ENCODE measurements at regions not wholly inside any gene's neighbourhood (a gene's known extent, or its start where the extent isn't known, plus 50 kb on each side); places are given as distances from the start of the nearest gene placed in this dataset.

DNA sequence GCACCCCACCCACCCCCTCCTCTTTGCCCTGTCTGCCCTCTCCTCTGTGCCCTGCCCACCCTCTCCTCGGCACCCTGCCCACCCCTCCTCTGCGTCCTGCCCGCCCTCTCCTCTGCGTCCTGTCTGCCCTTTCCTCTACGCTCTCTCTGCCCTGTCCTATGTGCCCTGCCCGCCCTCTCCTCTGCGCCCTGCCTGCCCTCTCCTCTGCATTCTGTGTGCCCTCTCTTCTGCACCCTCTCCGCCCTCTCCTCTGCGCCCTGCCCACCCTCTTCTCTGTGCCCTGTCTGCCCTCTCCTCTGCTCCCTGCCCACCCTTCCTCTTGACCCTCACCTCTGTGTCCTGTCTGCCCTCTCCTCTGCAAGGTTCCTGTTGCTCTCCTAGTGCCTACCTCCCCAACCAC lies 233.6 kb downstream of the SMAD2 start:
- ChIA-PET CTCF (no interaction called here), POLR2A (ENCODE audit: unreplicated experiment) (no interaction called here)
- WGBS, 2 experiments (ENCODE audit: extremely low coverage in 2 of 2, insufficient read length in 1 of 2), result 54% methylated on average over 6 of the region's 9 CpGs; no CpG with 5 or more reads in 1 of the 2 experiments
- Histone ChIP-seq H3K4ac (ENCODE audit: low read depth, low read length) (no peak overlapping the region), H4K91ac (ENCODE audit: insufficient read depth, low read depth, low read length) (no peak overlapping the region), H3K27me3 (ENCODE audit: control insufficient read depth, insufficient read depth, low read length) (no peaks in the 10 kb centered on the region), H3K9ac (ENCODE audit: low read depth, low read length) (no peak overlapping the region), H3K27ac (ENCODE audit: insufficient read depth, low read length) (no peak overlapping the region), H3K4me1 (ENCODE audit: control insufficient read depth, insufficient read depth, low read length) (no peaks in the 10 kb centered on the region), H3K79me1 (ENCODE audit: low read depth in 1 of 2, low read length in 2 of 2) (no peaks in the 10 kb centered on the region), H2BK120ac (ENCODE audit: low read depth, low read length) (no peak overlapping the region), H3K23ac (ENCODE audit: low read depth, low read length) (no peak overlapping the region), H2AFZ (replicated peaks; ENCODE audit: low read length, poor library complexity) (no peak overlapping the region), H2AK5ac (ENCODE audit: low read depth, low read length) (no peak overlapping the region), H3K4me2 (ENCODE audit: low read depth, low read length) (no peak overlapping the region), H3K14ac (replicated peaks; ENCODE audit: low read depth, low read length) (no peak overlapping the region), H4K8ac (ENCODE audit: low read depth in 2 of 2, low read length in 2 of 2) (no peak overlapping the region), H2BK5ac (ENCODE audit: low read depth, low read length, poor library complexity, severe bottlenecking) (no peak overlapping the region), H4K20me1 (ENCODE audit: insufficient read depth, low read length) (no peaks in the 10 kb centered on the region), H2BK15ac (ENCODE audit: low read depth, low read length) (no peak overlapping the region), H3K9me1 (ENCODE audit: insufficient read depth, low read length) (no peaks in the 10 kb centered on the region), H2BK20ac (ENCODE audit: low read depth, low read length) (no peak overlapping the region), H3K36me3 (ENCODE audit: control insufficient read depth, insufficient read depth, low read length) (no peaks in the 10 kb centered on the region), H3K4me3 (ENCODE audit: insufficient read depth, low read depth, low read length) (no peak overlapping the region), H3K18ac (ENCODE audit: low read depth, low read length) (no peak overlapping the region), H2AK9ac (replicated peaks; ENCODE audit: low read depth, low read length, poor library complexity) (no peak overlapping the region), H3K56ac (ENCODE audit: extremely low read depth, insufficient read depth, low read length) (no peak overlapping the region), H3K9me3 (ENCODE audit: control insufficient read depth, insufficient read depth, low read length) (no peaks in the 10 kb centered on the region), H4K5ac (ENCODE audit: low read depth, low read length) (no peak overlapping the region)
- TF ChIP-seq FOS (IDR thresholded peaks at IDR 0.05; ENCODE audit: low read depth, low read length), result no peak
- TF ChIP-seq MXI1 (IDR thresholded peaks at IDR 0.05; ENCODE audit: borderline replicate concordance, low read depth, low read length), result no peak
- no peak for TF ChIP-seq RFX5 (IDR thresholded peaks at IDR 0.05; ENCODE audit: low read depth, low read length)
- TF ChIP-seq CHD1 (IDR thresholded peaks at IDR 0.05; ENCODE audit: low read depth, low read length), result no peak
- TF ChIP-seq NFE2L2 (IDR thresholded peaks at IDR 0.05; ENCODE audit: low read depth, low read length), result no peak
- no peak for TF ChIP-seq BHLHE40 (IDR thresholded peaks at IDR 0.05; ENCODE audit: low read depth, low read length)
- TF ChIP-seq MAZ (IDR thresholded peaks at IDR 0.05; ENCODE audit: borderline replicate concordance, low read depth, low read length), result no peak
- TF ChIP-seq, protein P1, sequence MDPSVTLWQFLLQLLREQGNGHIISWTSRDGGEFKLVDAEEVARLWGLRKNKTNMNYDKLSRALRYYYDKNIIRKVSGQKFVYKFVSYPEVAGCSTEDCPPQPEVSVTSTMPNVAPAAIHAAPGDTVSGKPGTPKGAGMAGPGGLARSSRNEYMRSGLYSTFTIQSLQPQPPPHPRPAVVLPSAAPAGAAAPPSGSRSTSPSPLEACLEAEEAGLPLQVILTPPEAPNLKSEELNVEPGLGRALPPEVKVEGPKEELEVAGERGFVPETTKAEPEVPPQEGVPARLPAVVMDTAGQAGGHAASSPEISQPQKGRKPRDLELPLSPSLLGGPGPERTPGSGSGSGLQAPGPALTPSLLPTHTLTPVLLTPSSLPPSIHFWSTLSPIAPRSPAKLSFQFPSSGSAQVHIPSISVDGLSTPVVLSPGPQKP (IDR thresholded peaks at IDR 0.05; ENCODE audit: borderline replicate concordance, low read depth, low read length), result no peak
- BruUV-seq (replicated peaks), result no TSS peak
- DNase-seq (no peak), ATAC-seq (ENCODE audit: low read depth) (no peak)
- dilution Hi-C loops (cut with HindIII; ENCODE audit: low sequenced_read_pairs, unreplicated experiment), result no loop called here
- in situ Hi-C loops (cut with MboI; ENCODE audit: low sequenced_read_pairs), result no loop called here
- intact Hi-C loops (cut with micrococcal nuclease), result no loop called here
